ENCODE measurements at regions not wholly inside any gene's neighbourhood (a gene's known extent, or its start where the extent isn't known, plus 50 kb on each side); places are given as distances from the start of the nearest gene placed in this dataset.

GRCh38 chr3:102761766-102762165 is 327.0 kb downstream of the ZPLD1 start:
- TF ChIP-seq POLR2A (IDR thresholded peaks at IDR 0.05) (no peak), CTCF (IDR thresholded peaks at IDR 0.05) (no peak)

Measured in body of pancreas (tissue), 4 donors.